ENCODE measurements at regions not wholly inside any gene's neighbourhood (a gene's known extent, or its start where the extent isn't known, plus 50 kb on each side); places are given as distances from the start of the nearest gene placed in this dataset.

GRCh38 chr2:75807992-75808391 lies 97.3 kb upstream of the GCFC2 start:
- TF ChIP-seq CTCF (conservative IDR thresholded peaks at IDR 0.05 in 1 of 2, IDR thresholded peaks at IDR 0.05 in 1 of 2; ENCODE audit: low read depth in 1 of 2, low read length in 2 of 2) (no peak), EZH2 (IDR thresholded peaks at IDR 0.05; ENCODE audit: low read length, missing control alignments) (no peak)
